SK-N-SH treated with all-trans-retinoic acid at 6 μM for 48 hours (cell line): ENCODE measurements at regions not wholly inside any gene's neighbourhood (a gene's known extent, or its start where the extent isn't known, plus 50 kb on each side); places are given as distances from the start of the nearest gene placed in this dataset.

ENCODE experiments used
- ATAC-seq: fragments of 200-7000 bp; cut with Tn5 transposase; 3 replicates; pipeline ENCODE4 v1.9.1; 2020; ENCODE audit warnings: mild to moderate bottlenecking, moderate library complexity
- ARNTL ChIP-seq: fragments of 450-650 bp; formaldehyde crosslinking; IDR thresholded peaks from 2 replicates; pipeline ENCODE4 v1.5.0; 2020; ENCODE audit warnings: low read depth, mild to moderate bottlenecking, moderate library complexity, borderline replicate concordance
- CREB5 ChIP-seq: fragments of 250-450 bp; sonication (Bioruptor Pico); IDR thresholded peaks from 2 replicates; pipeline ENCODE4 v1.5.1; 2020; ENCODE audit warnings: low read depth, mild to moderate bottlenecking, moderate library complexity
- CSDC2 ChIP-seq: fragments of 250-450 bp; sonication (Bioruptor Pico); IDR thresholded peaks from 2 replicates; pipeline ENCODE4 v1.5.0; 2020; ENCODE audit warnings: mild to moderate bottlenecking, moderate library complexity
- CSRNP3 ChIP-seq: fragments of 250-450 bp; sonication (Bioruptor Pico); IDR thresholded peaks from 2 replicates; pipeline ENCODE4 v1.5.1; 2021; ENCODE audit warnings: mild to moderate bottlenecking, moderate library complexity
- ESRRG ChIP-seq: fragments of 250-450 bp; sonication (Bioruptor Pico); IDR thresholded peaks from 2 replicates; pipeline ENCODE4 v1.6.1; 2021; ENCODE audit warnings: mild to moderate bottlenecking
- GLIS3 ChIP-seq: fragments of 250-450 bp; sonication (Bioruptor Pico); IDR thresholded peaks from 2 replicates; pipeline ENCODE4 v1.5.0; 2020; ENCODE audit warnings: mild to moderate bottlenecking, moderate library complexity
- ISL1 ChIP-seq: fragments of 250-450 bp; sonication (Bioruptor Pico); IDR thresholded peaks from 2 replicates; pipeline ENCODE4 v2.1.2; 2022; ENCODE audit warnings: mild to moderate bottlenecking, moderate library complexity
- OSR1 ChIP-seq: fragments of 250-450 bp; sonication (Bioruptor Pico); IDR thresholded peaks from 2 replicates; pipeline ENCODE4 v1.8.0; 2022; ENCODE audit warnings: moderate library complexity, mild to moderate bottlenecking, inconsistent platforms
- POU6F1 ChIP-seq: fragments of 250-450 bp; sonication (Bioruptor Pico); IDR thresholded peaks from 2 replicates; pipeline ENCODE4 v1.8.0; 2021; ENCODE audit warnings: low read depth, mild to moderate bottlenecking, moderate library complexity, borderline replicate concordance
- PPARA ChIP-seq: fragments of 250-450 bp; sonication (Bioruptor Pico); IDR thresholded peaks from 2 replicates; pipeline ENCODE4 v1.5.0; 2020; ENCODE audit warnings: mild to moderate bottlenecking, borderline replicate concordance
- RARB ChIP-seq: fragments of 250-450 bp; sonication (Bioruptor Pico); IDR thresholded peaks from 2 replicates; pipeline ENCODE4 v1.8.0; 2021; ENCODE audit warnings: mild to moderate bottlenecking, moderate library complexity
- SNAI2 ChIP-seq: fragments of 250-450 bp; sonication (Bioruptor Pico); IDR thresholded peaks from 2 replicates; pipeline ENCODE4 v1.5.0; 2020; ENCODE audit warnings: mild to moderate bottlenecking, moderate library complexity
- TCF4 ChIP-seq: fragments of 250-450 bp; sonication (Bioruptor Pico); IDR thresholded peaks from 2 replicates; pipeline ENCODE4 v1.8.0; 2021; ENCODE audit warnings: mild to moderate bottlenecking, moderate library complexity, borderline replicate concordance
- TOX ChIP-seq: fragments of 250-450 bp; sonication (Bioruptor Pico); IDR thresholded peaks from 2 replicates; pipeline ENCODE4 v1.8.0; 2021; ENCODE audit warnings: mild to moderate bottlenecking, moderate library complexity, borderline replicate concordance
- TSHZ2 ChIP-seq: fragments of 250-450 bp; sonication (Bioruptor Pico); IDR thresholded peaks from 2 replicates; pipeline ENCODE4 v1.5.0; 2020; ENCODE audit warnings: mild to moderate bottlenecking, moderate library complexity
- ZC3H10 ChIP-seq: fragments of 250-450 bp; sonication (Bioruptor Pico); IDR thresholded peaks from 2 replicates; pipeline ENCODE4 v1.5.1; 2021; ENCODE audit warnings: mild to moderate bottlenecking, moderate library complexity
- ZFP3 ChIP-seq: fragments of 250-450 bp; sonication (Bioruptor Pico); IDR thresholded peaks from 2 replicates; pipeline ENCODE4 v1.5.0; 2020; ENCODE audit warnings: mild to moderate bottlenecking, moderate library complexity
- ZFP30 ChIP-seq: fragments of 450-650 bp; formaldehyde crosslinking; IDR thresholded peaks from 2 replicates; pipeline ENCODE4 v1.5.0; 2022; ENCODE audit warnings: mild to moderate bottlenecking, moderate library complexity
- ZNF565 ChIP-seq: fragments of 450-650 bp; formaldehyde crosslinking; conservative IDR thresholded peaks from 2 replicates; pipeline ENCODE4 v1.5.0; 2020; ENCODE audit warnings: low read depth, mild to moderate bottlenecking, moderate library complexity
- ZNF70 ChIP-seq: fragments of 450-650 bp; formaldehyde crosslinking; IDR thresholded peaks from 2 replicates; pipeline ENCODE4 v1.5.0; 2020; ENCODE audit warnings: mild to moderate bottlenecking, moderate library complexity
- ZNF8 ChIP-seq: fragments of 450-650 bp; formaldehyde crosslinking; IDR thresholded peaks from 2 replicates; pipeline ENCODE4 v1.5.0; 2020; ENCODE audit warnings: mild to moderate bottlenecking, moderate library complexity

- TF ChIP-seq ARNTL = no peak
- no peak for TF ChIP-seq GLIS3 (CRISPR knock-in tag)
- TF ChIP-seq ZNF70 (CRISPR knock-in tag) = no peak
- TF ChIP-seq TCF4 (CRISPR knock-in tag) = no peak
- no peak for TF ChIP-seq RARB (CRISPR knock-in tag)
- TF ChIP-seq SNAI2 (CRISPR knock-in tag) = no peak
- TF ChIP-seq ESRRG (CRISPR knock-in tag) = no peak
- TF ChIP-seq OSR1 (CRISPR knock-in tag) = no peak
Measured at GRCh38 chr2:118474541-118474920, 372.9 kb downstream of the EN1 start (continued).

GRCh38 chr2:118473846-118474540, 373.5 kb downstream of the EN1 start:
- TF ChIP-seq PPARA (CRISPR knock-in tag) (no peak), ZNF70 (CRISPR knock-in tag) (no peak), SNAI2 (CRISPR knock-in tag) (no peak), TCF4 (CRISPR knock-in tag) (no peak), GLIS3 (CRISPR knock-in tag) (no peak), ZC3H10 (CRISPR knock-in tag) (no peak), OSR1 (CRISPR knock-in tag) (no peak), TOX (CRISPR knock-in tag) (no peak), ISL1 (CRISPR knock-in tag) (no peak), RARB (CRISPR knock-in tag) (no peak), ZFP3 (no peak), ZFP30 (CRISPR knock-in tag) (no peak), ESRRG (CRISPR knock-in tag) (no peak), CSDC2 (no peak)
- ATAC-seq = no peak

- TF ChIP-seq PPARA (CRISPR knock-in tag) (no peak), ARNTL (no peak), RARB (CRISPR knock-in tag) (no peak), POU6F1 (CRISPR knock-in tag) (no peak), TSHZ2 (CRISPR knock-in tag) (no peak)
- peak; percentile 37; the same call in 1 of the 3 replicates for ATAC-seq
Measured at GRCh38 chr2:118473241-118473640, 374.2 kb downstream of the EN1 start.

GRCh38 chr2:118470297-118470696, 377.2 kb downstream of the EN1 start:
- no peak for ATAC-seq
- TF ChIP-seq ZC3H10 (CRISPR knock-in tag) (no peak), ZFP30 (CRISPR knock-in tag) (no peak), PPARA (CRISPR knock-in tag) (no peak), TSHZ2 (CRISPR knock-in tag) (no peak), ESRRG (CRISPR knock-in tag) (no peak), ISL1 (CRISPR knock-in tag) (no peak), ZNF8 (CRISPR knock-in tag) (no peak), TOX (CRISPR knock-in tag) (no peak), ZNF70 (CRISPR knock-in tag) (no peak), ZFP3 (no peak), CSDC2 (no peak), POU6F1 (CRISPR knock-in tag) (no peak), CSRNP3 (CRISPR knock-in tag) (no peak), ZNF565 (no peak), TCF4 (CRISPR knock-in tag) (no peak), SNAI2 (CRISPR knock-in tag) (no peak), GLIS3 (CRISPR knock-in tag) (no peak), OSR1 (CRISPR knock-in tag) (no peak), CREB5 (CRISPR knock-in tag) (no peak)
